ENCODE measurements at regions not wholly inside any gene's neighbourhood (a gene's known extent, or its start where the extent isn't known, plus 50 kb on each side); places are given as distances from the start of the nearest gene placed in this dataset.

DNA sequence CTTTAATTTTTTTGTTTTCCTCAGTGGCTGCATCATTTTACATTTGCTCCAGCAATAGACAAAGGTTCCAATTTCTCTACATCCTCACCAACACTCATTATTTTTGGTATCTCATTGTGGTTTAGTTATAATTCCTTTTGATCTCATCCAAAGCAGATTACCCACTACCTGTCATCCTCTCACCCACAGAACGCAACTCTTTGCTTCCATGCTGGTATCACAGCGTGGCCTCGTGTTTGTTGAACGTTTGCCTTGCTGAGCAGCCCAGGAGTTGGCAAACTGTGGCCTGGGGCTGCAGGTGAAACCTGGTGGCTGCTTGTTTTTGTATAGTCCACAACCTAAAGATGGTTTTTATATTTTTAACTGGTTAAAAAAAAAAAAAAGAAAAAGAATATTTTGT lies 181.9 kb downstream of the BCAS1 start:
- Mint-ChIP-seq H3K4me1 (peaks cover 52 to 59% of the 10 kb centered on the region in 2 experiments), H3K4me3 (no peak overlapping the region), H3K27ac (no peak overlapping the region; a peak in 1 of 7 replicates), H3K36me3 (ENCODE audit: insufficient read depth in 1 of 3, low read depth in 3 of 3) (peaks cover 0 to 13% (median 2%) of the 10 kb centered on the region in 3 experiments; a peak in 3 of 7 replicates), H3K9me3 (peaks cover 4 to 6% of the 10 kb centered on the region in 2 experiments; a peak in 2 of 5 replicates), H3K27me3 (ENCODE audit: low read depth) (no peaks in the 10 kb centered on the region)
- Histone ChIP-seq H4K8ac (replicated peaks; ENCODE audit: insufficient read length, low read depth, low read length) (no peak overlapping the region), H3K23me2 (ENCODE audit: insufficient read length, low read depth, low read length, poor library complexity, severe bottlenecking) (no peaks in the 10 kb centered on the region), H2AFZ (ENCODE audit: low read length) (no peak overlapping the region), H3K56ac (ENCODE audit: insufficient read length, low read depth, low read length) (no peak overlapping the region), H2BK120ac (ENCODE audit: low read depth, low read length, poor library complexity, severe bottlenecking) (no peak overlapping the region), H2BK5ac (ENCODE audit: insufficient read length, low read length) (no peak overlapping the region), H2AK5ac (ENCODE audit: insufficient read length, low read length) (no peak overlapping the region), H2BK15ac (ENCODE audit: low read depth, low read length) (no peak overlapping the region), H3K4ac (ENCODE audit: low read depth, low read length) (no peak overlapping the region), H3K9ac (ENCODE audit: extremely low read depth, insufficient read length, low read length) (no peak overlapping the region), H3K4me1 (ENCODE audit: insufficient read depth, low read length) (peaks cover 4% of the 10 kb centered on the region; the same call in 1 of the 2 replicates), H3K4me2 (ENCODE audit: insufficient read depth, insufficient read length, low read length) (no peak overlapping the region), H3K79me1 (ENCODE audit: insufficient read depth, low read depth, low read length, poor library complexity, severe bottlenecking) (no peaks in the 10 kb centered on the region), H4K5ac (ENCODE audit: insufficient read length, low read depth, low read length) (no peak overlapping the region), H3T11ph (ENCODE audit: low read length) (no peak overlapping the region), H4K91ac (ENCODE audit: insufficient read length, low read depth, low read length) (no peak overlapping the region), H3K23ac (ENCODE audit: insufficient read length, low read depth, low read length) (no peak overlapping the region), H3K27ac (ENCODE audit: insufficient read length, low read depth, low read length) (no peak overlapping the region), H3K14ac (ENCODE audit: insufficient read depth, low read length) (no peak overlapping the region), H2BK20ac (ENCODE audit: low read depth, low read length, poor library complexity, severe bottlenecking) (no peak overlapping the region), H3K79me2 (ENCODE audit: insufficient read depth, low read length) (no peaks in the 10 kb centered on the region), H3K9me3 (ENCODE audit: control insufficient read depth, low read depth, low read length) (no peaks in the 10 kb centered on the region), H3K27me3 (ENCODE audit: insufficient read depth, low read length) (no peaks in the 10 kb centered on the region), H2BK12ac (ENCODE audit: insufficient read length, low read depth, low read length) (no peak overlapping the region), H4K20me1 (ENCODE audit: control insufficient read depth, insufficient read depth, insufficient read length) (no peaks in the 10 kb centered on the region), H3K18ac (ENCODE audit: insufficient read length, low read depth, low read length) (no peak overlapping the region)
- DNase-seq = no peak
- WGBS (ENCODE audit: extremely low coverage, insufficient read length, low lambda C conversion rate) = no CpG with 5 or more reads among the region's 4 CpGs
- TF ChIP-seq CTCF (conservative IDR thresholded peaks at IDR 0.05) = no peak
